RKO (cell line): ENCODE measurements at regions not wholly inside any gene's neighbourhood (a gene's known extent, or its start where the extent isn't known, plus 50 kb on each side); places are given as distances from the start of the nearest gene placed in this dataset.

ENCODE experiments used
- DNase-seq: peaks from one replicate; pipeline ENCODE4 v3.0.0-alpha.2; 2016; ENCODE audit warnings: low spot score

- DNase-seq, result no peak
Observed at GRCh38 chr5:60259730-60260129, 366.2 kb upstream of the PDE4D start.

- no peak for DNase-seq
Observed at GRCh38 chr5:60257596-60258271, 364.2 kb upstream of the PDE4D start.

- no peak for DNase-seq
Observed at GRCh38 chr5:60256546-60256945, 363.0 kb upstream of the PDE4D start.

DNA sequence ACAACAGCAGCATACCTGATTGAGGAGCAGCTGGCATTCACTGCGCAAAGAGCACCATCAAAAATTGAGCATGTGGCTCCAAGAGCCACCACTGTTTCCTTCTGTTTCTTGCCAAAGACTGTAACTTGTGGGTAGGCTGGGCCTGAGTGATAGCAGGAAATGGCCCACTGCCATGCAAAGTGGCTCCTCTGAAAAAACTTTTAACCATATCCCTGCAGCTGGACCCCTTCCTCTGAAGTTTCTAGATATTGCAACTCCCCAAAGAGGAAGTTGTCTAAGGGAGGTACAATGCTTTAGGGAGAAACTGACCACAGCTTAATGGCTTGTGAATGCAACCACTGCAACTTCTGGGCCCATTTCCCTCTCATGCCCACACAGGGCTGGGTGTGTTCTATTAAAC, 355.4 kb upstream of the PDE4D start:
- no peak for DNase-seq

- no peak for DNase-seq
Observed at GRCh38 chr5:60243713-60244112, 350.2 kb upstream of the PDE4D start.

- DNase-seq, result no peak
Observed at GRCh38 chr5:60232036-60232795, 338.7 kb upstream of the PDE4D start.

- no peak for DNase-seq
Observed at GRCh38 chr5:60230456-60230855, 336.9 kb upstream of the PDE4D start.

GRCh38 chr5:60229691-60230185, 336.2 kb upstream of the PDE4D start:
- no peak for DNase-seq

DNA sequence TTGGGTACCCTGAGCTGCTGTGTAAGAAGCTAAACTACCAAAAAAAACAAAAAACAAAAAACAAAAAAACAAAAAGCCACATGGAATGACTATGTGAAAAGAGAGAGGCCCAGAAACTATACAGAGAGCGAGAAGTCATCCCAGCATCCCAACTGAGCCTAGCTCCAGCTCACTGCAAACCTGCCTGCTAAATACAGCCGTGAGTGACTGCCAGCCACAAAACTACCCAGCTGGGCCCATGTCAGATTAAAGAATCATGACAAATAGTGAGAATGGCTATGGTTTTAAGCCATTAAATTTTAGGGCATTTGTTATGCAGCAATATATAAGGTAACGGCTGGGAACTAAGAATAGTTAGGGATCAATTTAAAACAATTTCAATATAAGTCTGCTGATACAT, 335.1 kb upstream of the PDE4D start:
- no peak for DNase-seq

DNA sequence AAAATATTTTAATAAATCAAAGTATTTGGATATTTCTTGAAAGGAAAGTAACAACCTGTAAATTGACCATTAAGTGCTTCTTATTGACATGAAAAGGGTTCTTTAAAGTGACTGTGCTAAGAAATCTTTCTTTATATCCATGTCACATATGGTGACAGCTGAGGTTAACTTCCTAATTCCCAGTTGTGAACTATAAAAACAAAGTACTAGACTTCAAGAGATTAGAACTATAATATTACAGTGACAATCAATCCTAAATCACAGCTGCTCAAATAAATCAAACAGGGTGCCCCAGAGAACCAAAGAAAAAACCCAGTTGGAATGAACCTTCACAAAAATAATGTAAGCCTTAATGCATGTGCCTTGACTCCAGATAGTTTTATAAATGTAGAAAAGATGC, 332.6 kb upstream of the PDE4D start:
- no peak for DNase-seq

- DNase-seq, result no peak
Observed at GRCh38 chr5:60223342-60223741, 329.8 kb upstream of the PDE4D start.

GRCh38 chr5:60219921-60220320, 326.4 kb upstream of the PDE4D start:
- DNase-seq, result no peak

DNA sequence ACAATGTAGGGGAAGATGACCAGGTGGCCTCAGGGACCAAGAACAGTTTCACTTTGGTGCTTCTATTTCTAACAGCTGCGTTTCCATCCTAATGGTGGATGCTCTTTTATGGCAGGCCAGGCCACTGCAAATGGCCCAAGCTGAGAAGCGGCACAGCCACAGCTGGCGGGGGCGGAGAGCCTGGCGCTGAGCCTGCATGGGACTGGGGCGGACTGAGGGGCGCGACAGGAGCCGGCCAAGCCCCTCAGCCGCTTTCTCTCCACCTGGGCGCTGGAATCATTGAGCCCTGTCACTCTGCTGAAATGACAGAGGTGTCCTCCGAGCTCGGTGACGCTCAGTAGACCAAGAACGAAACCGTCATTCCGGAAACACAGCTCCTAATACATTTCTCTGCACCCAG, 317.3 kb upstream of the PDE4D start:
- DNase-seq, result no peak

DNA sequence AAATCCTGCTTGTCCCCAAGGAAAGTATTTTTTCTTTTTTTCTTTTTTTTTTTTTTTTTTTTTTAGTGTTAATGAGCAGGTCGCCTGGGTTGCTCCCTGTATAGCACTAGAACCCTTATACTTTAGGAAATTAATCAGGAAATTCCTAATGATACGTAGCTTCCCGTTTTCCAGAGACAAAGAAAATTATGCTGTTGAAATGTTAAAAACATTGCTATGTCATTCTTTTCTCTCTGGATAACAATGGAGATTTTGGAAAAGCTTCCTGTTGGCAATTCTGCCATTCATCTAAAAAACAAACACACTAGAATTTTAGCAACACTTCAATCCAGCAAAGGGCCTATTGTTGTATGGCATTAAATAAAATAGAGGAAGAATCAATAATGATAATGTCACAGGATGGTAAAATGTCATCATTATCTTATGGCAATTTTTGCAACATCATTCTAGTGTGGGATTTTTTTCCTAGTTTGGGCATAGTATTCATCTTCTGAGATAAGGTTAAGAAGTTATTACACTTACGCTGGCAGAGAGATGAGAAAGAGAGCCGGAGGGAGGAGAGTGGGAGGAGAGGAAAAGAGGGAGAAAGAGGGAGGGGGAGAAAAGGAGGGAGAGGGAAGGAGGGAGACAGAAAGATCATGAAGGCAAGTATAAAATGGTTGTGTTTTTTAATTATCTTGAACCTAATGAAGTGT, 315.8 kb upstream of the PDE4D start:
- no peak for DNase-seq

DNA sequence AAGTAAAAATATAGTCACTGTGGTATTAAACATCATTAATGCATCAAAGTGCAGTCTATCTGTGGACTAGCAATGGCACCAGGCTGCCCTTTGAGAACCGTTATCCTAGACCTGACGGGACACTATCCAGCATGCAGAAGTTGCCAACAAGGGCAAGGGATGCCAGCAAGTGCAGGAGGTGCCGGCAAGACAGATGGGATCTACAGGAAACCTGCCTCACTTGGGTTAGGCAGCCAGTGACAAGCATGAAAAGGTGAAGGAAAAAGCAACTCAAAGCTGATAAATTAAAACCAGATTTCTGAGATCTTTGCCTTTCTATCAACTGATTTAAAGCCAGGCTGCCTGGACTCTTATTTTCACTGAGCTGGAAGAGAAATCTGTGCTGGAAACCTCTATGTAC, 315.2 kb upstream of the PDE4D start:
- DNase-seq, result no peak

DNA sequence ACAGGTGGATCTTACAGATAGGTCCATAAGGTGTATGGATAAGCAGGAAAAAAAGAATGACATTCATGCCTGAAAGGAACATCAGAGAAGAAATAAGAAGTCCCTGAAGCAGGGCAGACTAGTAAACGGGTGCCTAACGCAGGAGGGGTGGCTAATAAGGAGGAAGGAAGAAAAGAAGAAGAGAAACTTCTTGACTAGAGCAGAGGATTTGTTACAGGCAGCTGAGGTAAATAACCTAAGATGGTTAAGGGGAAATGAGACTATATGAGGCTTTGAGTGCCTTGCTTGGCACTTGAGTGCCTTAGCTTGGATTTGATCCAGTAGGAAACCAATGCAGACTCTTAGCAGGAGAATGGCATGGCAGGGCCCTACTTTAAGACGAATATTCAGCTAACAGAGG, 313.5 kb upstream of the PDE4D start:
- DNase-seq, result no peak

DNA sequence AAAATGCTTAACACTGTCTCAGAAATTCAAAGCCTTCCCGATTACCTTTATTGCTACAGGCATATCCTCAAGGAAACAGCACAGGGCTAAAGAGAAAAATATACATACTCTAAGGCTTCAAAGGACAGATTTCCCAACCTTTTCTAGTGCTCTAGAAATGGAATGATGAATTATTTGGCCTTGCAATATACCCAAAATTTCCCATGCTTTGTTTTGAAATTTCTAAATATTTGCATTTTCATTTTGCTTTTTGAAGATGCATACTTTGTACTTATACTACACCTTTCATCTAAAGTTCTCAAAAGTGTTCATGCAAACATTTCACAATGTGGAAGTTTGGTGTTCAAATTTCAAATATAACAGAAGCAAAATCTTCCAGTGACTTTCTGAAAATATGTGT, 312.7 kb upstream of the PDE4D start:
- no peak for DNase-seq

DNA sequence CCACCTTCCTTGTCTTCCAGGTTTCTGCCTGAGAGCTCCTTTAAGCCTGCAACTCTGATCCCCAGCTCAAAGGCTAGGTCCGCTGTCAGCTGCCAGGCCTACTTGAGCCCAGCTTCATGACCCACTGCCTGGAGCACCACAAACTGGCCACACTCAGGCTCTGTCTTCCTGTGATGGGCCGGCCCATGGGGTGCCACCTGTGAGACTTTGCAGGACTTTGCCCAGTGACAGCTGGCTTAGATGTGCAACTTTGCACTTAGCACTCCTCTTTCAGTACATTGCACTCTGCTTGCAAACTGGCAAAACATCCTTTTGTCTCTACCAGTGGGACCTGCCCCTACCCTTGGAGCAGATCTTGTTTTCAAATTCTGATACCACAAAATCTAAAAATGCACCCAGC, 311.5 kb upstream of the PDE4D start:
- DNase-seq, result no peak

GRCh38 chr5:60196385-60197113, 303.0 kb upstream of the PDE4D start:
- DNase-seq, result peak; percentile 89

DNA sequence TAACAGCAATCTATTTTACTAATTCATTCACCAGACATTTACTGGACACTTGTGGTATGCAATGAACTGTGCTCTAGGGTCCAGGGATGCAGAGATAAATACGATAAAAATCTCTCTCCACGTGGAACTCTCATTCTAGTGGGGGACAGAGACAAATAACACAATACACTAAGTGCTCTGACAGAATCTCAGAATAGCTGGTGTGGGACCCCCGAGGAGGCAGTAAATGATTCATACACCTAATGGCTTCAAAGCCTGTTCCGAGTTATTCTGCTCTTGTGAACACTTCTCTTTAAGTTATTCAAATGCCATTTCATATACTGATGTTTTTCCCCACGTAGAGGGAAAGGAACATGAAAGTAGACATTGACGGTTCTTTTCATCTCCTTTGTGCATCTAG, 302.0 kb upstream of the PDE4D start:
- DNase-seq, result no peak

- no peak for DNase-seq
Observed at GRCh38 chr5:60195083-60195482, 301.6 kb upstream of the PDE4D start.
